Heart left ventricle (tissue), 13 donors: ENCODE measurements at regions not wholly inside any gene's neighbourhood (a gene's known extent, or its start where the extent isn't known, plus 50 kb on each side); places are given as distances from the start of the nearest gene placed in this dataset.

Experiments
- CTCF ChIP-seq, 12 donors: fragments of 200-600 bp; sonication (generic) in 4 of 12; IDR thresholded peaks; one replicate each; pipeline versions ENCODE4 v1.5.0 to v1.8.0; 2018 to 2022; ENCODE audit warnings: antibody characterized with exemption in 12 of 12, mild to moderate bottlenecking in 5 of 12
- POLR2A ChIP-seq, 2 donors: fragments of 450-650 bp; IDR thresholded peaks; one replicate each; pipeline ENCODE4 v1.6.1; 2017; ENCODE audit warnings: antibody characterized with exemption in 2 of 2, mild to moderate bottlenecking in 2 of 2, moderate library complexity in 2 of 2
- donor health status: ischemic (EF 13 %, LVEDD 7.1; RV severe dilation, severe dysfunction).
- donor health status: DM: no; HTN: yes; CAD: no.
- donor health status: DM: no; HTN: no; CAD: no.
- donor health status: ischemic (EF 25% LVEDD 6.9; RV normal size, moderate dysfunction).
- donor health status: ischemic (EF 25% LVEDD 5.7; RV mildly dilated, moderate dysfunction).
- donor health status: ischemic (EF 35%, LVEDD 5.7; RV mildly dilated, moderate dysfunction).
- donor health status: nonischemic (EF 11% LVEDD 7.7; RV severe dilation, severe dysfunction).
- donor health status: DM: yes; HTN: yes; CAD: no.
- donor health status: PGD.
- donor health status: ischemic (EF 29% LVEDD 5.4; RV normal size, mild dysfunction).
- donor health status: nonischemic (EF 23%, LVEDD 6.1; RV moderate dilation, normal function).

GRCh38 chr11:129655247-129655832 is 160.3 kb upstream of the TMEM45B start:
- TF ChIP-seq CTCF (IDR thresholded peaks at IDR 0.05) (no peak), POLR2A (IDR thresholded peaks at IDR 0.05) (no peak)
